ENCODE measurements at regions not wholly inside any gene's neighbourhood (a gene's known extent, or its start where the extent isn't known, plus 50 kb on each side); places are given as distances from the start of the nearest gene placed in this dataset.

GRCh38 chr1:185627761-185628501, 106.3 kb upstream of the HMCN1 start:
- TF ChIP-seq CTCF (IDR thresholded peaks at IDR 0.05; ENCODE audit: insufficient read depth, low read length, poor library complexity, severe bottlenecking): no peak
- TF ChIP-seq EZH2phosphoT487 (conservative IDR thresholded peaks at IDR 0.05; ENCODE audit: low read length): no peak

Measured in SU-DHL-6 (cell line).